Spleen (tissue), 7 donors: ENCODE measurements at regions not wholly inside any gene's neighbourhood (a gene's known extent, or its start where the extent isn't known, plus 50 kb on each side); places are given as distances from the start of the nearest gene placed in this dataset.

Experiments used
- POLR2AphosphoS5 ChIP-seq, 3 donors: sonication (generic); formaldehyde crosslinking; IDR thresholded peaks; one replicate each; pipeline ENCODE4 v1.5.1; 2017; ENCODE audit warnings: antibody characterized with exemption in 3 of 3
- TF ChIP-seq, protein P1 (sequence below), 11 experiments: fragments of 200-600 bp in 7 of 11; fragments of 450-650 bp in 4 of 11; sonication (generic) in 4 of 11; IDR thresholded peaks in 8 of 11; conservative IDR thresholded peaks in 3 of 11; 1 replicate in 7 of 11; 2 replicates in 4 of 11; pipeline versions ENCODE4 v1.4.0 to v1.8.0; 2016 to 2021; ENCODE audit warnings: antibody characterized with exemption in 11 of 11, inconsistent platforms in 4 of 11, mild to moderate bottlenecking in 1 of 11
- donor health status: DM: no; HTN: no; CAD: no; lungs with moderate emphysema.
- donor health status: DM: no; HTN: no; CAD: no.
- donor health status: DM: no; HTN: no; CAD: no.

DNA sequence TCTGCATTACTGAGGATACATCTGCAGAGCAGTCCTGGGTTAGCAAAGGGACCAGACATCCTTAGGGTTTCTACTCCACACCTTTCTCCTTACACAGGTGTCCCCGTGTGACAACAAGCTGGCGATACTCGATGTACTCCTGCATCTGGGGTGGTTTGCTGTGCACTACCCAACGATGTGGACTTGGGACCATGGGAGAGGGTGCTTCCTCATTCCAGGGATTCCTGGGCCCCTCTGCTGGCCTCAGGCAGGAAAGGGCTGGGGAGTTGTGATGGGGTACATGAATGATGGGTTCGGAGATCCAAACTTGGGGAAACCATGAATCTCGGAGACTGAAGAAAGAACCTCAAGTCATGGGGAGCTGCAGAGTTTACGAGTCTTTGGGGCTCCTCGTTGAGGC is 179.6 kb upstream of the GALNT17 start:
- TF ChIP-seq, protein P1, sequence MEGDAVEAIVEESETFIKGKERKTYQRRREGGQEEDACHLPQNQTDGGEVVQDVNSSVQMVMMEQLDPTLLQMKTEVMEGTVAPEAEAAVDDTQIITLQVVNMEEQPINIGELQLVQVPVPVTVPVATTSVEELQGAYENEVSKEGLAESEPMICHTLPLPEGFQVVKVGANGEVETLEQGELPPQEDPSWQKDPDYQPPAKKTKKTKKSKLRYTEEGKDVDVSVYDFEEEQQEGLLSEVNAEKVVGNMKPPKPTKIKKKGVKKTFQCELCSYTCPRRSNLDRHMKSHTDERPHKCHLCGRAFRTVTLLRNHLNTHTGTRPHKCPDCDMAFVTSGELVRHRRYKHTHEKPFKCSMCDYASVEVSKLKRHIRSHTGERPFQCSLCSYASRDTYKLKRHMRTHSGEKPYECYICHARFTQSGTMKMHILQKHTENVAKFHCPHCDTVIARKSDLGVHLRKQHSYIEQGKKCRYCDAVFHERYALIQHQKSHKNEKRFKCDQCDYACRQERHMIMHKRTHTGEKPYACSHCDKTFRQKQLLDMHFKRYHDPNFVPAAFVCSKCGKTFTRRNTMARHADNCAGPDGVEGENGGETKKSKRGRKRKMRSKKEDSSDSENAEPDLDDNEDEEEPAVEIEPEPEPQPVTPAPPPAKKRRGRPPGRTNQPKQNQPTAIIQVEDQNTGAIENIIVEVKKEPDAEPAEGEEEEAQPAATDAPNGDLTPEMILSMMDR (IDR thresholded peaks at IDR 0.05 in 8 of 11, conservative IDR thresholded peaks at IDR 0.05 in 3 of 11), result no peak
- TF ChIP-seq POLR2AphosphoS5 (IDR thresholded peaks at IDR 0.05), result no peak
